HG03060 (cell line): ENCODE measurements at regions not wholly inside any gene's neighbourhood (a gene's known extent, or its start where the extent isn't known, plus 50 kb on each side); places are given as distances from the start of the nearest gene placed in this dataset.

Experiments
- ATAC-seq: cut with Tn5 transposase; IDR thresholded peaks from one replicate; pipeline ENCODE4 v1.9.1; 2021; ENCODE audit warnings: low read depth, moderate number of reproducible peaks; ENCODE audit not compliant: unreplicated experiment

DNA sequence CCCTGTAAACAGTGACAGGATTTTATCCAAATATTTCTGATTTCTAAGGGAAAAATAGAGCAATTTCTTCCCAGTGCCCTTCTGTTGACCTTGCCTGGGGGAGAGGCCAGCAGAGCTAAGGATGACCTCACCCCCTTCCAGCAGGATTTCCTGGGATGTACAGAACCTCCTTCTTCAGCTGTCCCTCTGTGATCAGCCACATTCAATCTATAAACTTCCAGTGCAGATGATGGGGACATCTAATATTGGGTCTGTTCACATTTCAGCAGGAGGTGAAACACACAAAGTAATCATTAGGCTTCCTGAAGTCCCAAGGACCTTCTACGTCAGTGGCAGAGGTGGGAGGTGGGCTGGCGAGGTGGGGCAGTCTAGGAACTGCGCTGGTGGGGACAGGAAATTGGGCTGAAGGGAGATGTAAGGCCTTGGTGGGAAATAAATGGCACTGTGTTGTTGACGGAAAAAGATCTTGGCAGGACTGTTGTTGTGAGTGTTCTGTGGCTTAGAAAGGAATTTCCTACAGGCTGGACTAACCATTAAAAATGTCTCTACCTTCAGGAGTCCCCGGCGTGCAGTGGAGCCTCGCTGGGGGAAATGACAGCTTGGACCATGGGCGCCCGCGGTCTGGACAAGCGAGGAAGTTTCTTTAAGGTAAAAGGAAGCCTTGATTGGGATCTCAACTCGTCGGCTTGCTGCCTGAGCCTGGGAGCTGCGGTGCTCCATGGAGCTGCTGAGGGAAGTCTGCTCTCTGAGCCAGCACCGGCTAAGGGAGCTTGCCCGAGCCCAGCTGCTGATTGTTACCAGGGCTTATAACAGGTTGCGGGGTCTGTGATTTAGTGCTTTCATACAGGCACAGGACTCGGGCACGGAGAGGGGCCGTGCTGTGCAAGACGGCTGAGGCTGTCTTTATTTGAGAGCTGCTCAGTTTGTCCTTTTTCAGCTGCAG lies 127.9 kb upstream of the NAA20 start:
- no peak for ATAC-seq

DNA sequence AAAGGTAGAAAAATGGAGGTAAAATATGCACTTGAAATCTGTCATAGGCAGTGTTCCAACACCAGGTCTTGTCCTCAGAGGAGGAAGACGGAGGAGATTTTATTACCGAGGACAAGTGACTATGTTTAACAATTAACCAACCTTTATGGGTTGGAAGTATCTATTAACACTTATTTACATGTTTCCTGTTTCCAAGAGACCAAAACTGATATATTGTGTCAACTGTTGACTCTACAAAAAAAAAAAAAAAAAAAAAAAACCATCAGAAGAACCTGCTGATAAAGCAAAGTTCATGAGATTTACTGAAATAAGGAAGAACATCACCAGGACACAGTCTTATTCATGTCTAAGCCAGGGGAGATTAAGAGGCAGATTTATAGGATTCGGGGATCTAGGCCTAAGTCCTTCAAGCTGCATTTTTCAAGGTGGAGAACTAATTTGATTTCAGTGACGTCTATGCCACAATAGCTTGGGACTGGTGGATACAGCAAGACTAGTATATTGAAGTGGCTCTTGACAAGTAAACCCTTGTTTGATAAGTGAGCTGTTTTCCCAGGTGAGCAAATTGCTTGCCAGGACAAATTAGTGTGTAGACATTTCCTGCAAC lies 126.6 kb upstream of the NAA20 start:
- ATAC-seq = no peak

DNA sequence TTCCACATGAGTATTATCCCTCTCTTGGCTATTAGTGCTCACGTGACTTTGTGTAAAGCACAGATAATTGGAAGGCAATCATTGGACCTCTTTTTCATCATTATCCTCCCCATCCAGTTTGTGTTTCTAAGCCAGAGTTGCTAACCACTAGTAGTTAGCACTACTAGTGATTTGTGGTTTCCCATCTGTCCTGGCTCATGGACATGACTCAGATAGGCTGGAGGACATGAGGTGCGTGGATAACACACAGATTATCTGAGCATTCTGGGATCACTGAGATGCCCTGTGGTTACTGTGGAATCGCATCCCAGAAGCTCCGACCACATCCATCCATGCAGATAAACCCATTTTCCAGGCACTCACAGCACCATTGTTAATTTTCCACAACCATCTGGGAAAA lies 123.8 kb upstream of the NAA20 start:
- ATAC-seq = no peak

DNA sequence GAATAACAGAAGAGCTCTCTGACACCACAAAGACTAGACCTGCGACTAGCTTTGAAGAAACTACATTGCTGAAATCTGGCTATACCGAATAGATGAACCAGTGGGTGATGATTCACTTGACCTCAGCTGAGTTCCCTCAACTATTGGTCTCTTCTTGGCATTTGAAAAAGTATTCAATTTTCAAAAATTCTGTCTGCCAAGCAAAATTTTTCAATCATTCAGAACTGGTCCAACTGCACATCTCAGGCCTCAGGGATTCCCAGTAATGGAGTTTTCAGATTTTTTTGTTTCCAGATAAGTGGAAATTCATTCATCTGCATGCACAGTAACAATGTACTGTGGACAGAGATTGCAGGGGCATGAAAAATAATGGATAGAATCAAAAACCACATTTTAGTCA lies 121.4 kb upstream of the NAA20 start:
- no peak for ATAC-seq

DNA sequence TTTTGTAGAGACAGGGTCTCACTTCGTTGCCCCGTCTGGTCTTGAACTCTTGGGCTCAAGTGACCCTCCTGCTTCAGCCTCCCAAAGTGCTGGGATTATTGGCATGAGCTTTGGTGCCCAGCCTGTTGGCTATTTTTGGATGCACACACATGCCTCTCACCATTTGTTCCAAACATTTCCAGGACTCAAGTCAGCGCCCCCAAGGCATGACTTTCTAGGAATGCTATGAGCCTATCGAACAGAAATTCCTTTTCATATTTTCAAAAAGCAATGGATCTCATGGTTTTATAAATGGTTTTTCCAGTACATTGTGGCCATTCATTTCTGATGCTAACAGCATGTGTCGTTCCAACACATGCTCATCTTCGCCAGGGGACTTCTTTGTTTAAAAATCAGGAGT lies 119.3 kb upstream of the NAA20 start:
- ATAC-seq = no peak

DNA sequence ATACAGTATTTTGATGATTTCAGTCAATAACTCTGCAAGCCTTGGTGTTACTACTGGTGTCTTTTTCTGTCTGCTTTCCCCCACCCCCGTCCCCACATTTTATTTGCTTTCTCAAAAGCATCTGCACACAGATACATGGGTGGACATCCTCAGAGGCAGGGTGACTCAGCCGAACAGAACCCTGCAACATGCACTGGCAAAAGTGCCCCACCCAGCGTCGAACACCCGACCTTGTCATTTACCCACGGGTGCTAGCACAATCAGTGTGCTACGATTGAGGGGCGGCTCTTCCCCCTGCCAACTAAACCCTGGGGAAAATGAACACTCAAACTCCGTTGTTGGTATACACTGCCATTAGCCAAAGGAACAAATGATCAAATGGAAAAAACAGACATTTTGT lies 115.9 kb upstream of the NAA20 start:
- ATAC-seq = no peak

DNA sequence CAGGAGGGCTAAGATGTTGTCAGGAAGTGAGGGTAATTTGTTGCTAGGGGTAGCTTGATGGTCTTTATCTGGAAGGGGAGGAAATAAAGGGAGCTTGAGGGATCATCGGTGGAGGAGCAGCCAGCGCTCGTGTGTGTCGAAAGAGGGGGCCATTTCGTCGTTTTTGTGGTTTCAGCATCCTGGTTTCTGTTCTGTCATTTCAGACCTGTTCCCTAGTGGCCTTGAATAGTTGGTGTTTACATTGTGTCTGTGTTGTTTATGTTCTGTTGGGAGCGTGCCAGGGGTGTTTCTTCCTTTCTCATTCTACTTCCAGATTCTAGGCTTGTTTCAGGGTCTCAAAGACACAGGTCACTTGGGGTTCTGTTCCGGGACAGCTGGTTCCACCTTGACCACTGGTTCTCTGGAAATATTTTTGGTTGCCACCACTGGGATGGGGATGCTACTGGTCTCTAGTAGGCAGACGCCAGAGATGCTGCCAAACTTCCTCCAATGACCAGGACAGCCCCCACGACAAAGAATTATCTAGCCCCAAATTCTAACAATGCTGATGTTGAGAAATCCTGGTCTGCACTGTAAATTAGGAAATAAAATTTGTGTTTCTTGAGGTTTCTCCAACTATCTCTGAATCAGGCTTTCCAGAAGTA lies 113.9 kb upstream of the NAA20 start:
- ATAC-seq = no peak

DNA sequence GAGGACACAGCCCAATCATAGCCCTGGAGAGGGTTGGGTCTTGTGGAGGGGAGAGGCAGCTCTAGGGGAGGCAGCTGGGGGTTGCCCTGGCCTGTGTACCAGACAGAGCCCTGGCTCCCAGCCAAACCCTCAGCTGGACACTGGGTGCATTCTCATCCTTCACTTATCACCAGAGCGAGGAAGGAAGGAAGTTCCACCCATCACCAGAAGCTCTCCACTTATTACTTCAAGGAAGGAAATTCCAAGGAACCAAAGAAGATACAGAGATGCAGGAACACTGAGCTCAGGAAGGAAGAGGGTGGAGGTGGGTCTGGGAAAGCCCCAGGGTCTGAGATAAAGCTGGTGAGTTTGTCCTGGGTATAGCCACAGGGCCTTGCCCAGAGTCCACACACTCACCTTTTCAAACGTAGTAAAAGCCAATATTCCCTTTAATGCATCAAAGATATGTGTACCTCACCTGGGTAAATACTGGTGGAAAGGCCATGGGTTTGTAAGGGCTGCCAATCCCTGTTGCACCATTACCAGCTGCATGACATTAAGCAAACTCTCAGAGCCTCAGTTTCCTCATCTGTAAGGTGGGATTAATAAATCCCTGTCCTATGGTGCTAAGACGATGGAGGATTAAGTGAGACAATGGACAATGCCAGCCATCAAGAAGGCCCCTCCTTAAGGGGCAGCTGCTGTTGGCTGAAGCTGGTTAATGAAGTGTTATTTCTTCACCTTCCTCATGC lies 109.7 kb upstream of the NAA20 start:
- no peak for ATAC-seq

DNA sequence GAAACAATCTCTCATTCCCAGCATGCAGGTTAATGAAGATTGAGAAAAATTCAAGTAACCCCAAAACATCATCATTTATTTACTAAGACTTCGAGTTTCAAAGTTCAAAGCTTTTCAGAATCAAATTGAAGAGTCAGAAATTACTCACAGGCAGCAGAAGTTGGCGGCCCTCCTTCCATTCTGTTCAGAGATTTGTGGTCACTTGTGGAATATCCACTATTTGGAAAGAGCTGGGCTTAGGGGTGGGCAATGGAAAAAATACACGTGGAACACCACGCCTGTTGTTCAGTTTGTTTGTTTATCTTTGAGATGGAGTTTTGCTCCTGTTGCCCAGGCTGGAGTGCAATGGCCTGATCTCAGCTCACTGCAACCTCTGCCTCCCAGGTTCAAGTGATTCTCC lies 108.6 kb upstream of the NAA20 start:
- no peak for ATAC-seq

DNA sequence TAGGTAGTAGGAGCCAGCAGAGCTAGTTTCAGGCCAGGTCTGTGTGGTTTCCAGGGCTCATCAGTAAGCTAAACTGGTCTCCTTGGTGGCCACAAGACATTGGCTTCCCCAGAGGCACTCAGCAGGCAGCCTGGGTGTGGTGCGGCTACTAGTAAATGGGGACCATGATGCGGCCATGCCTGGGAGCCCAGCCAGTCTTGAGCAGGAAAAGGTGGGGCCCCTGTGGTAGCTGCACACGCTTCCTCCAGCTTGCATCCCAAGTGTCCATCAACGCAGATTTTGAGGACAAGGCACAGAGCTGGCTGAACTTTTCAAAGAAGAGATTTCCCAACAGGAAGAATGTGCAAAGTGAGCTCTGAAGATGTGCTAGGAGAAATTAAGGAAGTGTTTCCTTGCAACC lies 107.4 kb upstream of the NAA20 start:
- ATAC-seq = no peak

DNA sequence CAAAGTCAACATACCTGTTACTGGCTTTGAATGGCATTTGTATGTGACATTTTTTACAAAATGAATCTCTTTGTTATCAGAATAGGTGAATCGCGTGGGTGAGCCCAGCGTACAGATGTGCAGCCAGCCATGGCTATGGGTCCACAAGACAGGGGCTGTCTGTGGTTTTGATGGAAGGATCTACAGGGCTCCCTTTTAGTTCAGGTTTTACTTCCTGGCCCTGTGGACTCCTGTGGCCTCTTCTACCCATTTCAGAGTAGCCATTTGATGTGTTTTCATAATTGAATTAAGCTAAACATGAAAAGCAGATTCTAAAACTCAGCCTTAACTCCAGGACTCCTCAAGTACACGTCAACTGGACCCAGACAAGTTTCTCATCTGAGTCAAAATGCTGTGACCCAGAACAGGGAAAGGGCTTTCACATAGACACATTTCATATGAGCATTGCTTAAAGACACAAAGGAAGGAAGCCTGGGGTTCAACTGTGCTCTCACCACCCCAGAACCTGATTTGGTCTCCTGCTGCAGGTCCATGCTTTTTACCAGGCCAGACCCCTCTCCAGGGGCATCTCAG lies 105.3 kb upstream of the NAA20 start:
- ATAC-seq = no peak

DNA sequence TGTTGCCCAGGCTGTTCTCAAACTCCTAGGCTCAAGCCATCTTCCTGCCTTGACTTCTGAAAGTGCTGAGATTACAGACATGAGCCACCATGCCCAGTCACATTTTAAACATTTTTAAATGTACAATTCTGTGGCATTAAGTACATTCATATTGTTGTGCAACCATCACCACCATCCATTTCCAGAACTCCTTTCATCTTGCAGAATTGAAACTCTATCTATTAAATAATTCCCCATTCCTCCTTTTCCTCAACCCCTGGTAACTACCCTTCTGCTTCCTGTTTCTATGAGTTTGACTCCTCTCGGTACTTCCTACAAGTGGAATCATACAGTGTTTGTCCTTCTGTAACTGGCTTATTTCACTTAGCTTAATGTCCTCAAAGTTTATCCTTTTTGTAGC lies 103.8 kb upstream of the NAA20 start:
- no peak for ATAC-seq

DNA sequence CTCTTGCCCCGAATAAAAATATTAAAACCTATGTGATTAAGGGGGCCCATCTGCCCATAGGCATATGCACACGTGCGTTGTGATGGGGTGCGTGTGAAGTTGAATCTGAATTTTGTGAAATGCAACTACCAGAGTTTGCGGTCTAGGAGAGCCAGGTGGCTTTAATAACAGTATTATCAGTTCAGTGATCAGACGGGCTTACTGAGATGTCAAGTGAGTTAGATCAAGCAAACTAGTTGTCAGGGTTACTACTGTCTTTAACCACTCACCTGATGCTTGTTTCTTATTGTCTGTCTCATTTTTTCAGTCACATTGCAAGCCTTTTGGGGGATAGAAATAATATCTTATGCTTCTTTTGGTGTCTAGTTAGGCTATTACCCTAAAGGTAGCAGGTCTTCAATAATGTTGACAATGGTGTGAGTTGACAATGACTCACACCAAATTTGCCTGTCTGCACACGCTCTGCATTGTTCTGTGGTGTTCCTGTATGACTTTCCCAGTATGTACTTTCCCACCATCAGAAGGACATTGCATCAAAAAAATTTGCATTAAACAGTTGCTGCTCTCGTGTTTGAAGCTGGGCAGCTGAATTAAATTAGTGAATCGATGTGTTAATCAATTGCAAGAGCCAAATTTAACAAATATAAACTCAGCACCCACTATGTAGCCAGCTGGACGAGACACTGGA lies 103.1 kb upstream of the NAA20 start:
- ATAC-seq = peak; percentile 43

DNA sequence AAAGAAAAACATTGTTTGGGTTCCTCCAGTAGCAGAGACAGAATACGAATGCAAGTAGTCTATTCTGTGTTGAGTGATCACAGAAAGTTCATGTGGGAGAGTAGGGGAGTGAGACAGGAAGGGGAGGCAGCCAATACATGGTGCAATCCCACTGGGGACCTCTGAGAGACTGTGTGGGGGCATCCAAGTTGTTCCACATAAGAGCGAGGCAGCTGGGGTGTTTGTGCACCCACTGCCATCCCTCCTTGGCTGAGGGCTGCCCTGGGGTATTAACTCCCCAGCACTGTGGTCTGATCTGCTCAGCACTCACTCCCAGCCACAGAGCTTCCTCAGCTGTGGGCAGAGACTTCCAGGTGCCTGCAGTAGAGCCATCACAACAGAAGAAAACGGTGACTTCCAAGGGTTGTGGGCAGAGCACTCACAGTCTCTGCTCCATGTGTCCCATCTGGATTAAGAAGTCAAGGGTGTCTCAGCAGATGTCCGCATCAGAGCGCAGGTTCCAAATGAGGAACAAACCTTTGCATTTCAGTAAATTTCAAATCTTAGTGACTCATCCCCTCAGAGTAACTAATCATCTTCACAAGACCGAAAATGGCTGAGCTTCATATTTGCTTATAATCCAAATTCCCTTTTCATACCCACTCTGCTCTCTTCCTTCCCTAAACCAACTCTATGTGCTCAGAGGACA lies 101.9 kb upstream of the NAA20 start:
- no peak for ATAC-seq

DNA sequence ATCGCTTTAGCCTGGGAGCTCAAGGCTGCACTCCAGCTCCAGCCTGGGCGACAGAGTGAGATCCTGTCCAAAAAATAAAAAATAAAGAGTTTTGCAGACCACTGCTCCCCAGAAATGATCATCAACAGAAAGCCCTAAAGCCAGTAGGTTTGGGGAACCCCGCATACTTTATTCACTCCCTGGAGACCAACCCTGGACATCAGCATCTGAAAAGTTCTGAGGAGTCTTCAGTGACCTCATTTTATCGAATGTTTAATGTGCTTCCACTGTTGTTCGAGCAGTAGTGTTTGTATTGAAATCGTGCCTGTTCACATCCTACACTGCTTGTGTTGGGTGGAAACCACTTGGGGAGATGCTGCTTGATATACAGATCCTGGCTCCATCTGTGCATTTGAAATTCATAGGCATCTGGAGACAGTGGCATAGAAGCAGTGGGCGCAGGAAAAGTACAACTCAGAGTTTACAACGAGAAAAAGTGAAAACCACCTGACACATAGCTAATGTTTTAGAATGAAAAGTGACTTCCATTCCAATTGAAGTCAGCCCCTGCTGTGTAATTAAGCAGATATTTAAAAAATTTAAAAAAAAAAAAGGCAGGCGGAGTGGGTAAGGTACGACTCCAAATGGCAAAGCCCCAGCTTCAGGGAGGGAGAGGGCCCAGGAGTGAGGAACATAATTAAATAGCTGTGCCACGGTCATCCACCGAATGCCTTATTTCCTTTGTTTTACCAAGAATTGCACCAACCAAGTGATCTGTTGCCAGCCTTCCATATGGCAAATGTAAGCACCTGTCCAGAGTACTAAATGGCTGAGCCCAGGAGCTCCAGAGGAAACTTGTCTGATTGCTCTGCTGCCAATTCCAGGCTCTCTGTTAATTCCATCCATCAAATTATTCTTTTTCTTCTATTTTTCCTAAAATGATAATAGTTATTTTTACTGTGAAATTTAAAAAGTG lies 100.4 kb upstream of the NAA20 start:
- ATAC-seq = no peak

DNA sequence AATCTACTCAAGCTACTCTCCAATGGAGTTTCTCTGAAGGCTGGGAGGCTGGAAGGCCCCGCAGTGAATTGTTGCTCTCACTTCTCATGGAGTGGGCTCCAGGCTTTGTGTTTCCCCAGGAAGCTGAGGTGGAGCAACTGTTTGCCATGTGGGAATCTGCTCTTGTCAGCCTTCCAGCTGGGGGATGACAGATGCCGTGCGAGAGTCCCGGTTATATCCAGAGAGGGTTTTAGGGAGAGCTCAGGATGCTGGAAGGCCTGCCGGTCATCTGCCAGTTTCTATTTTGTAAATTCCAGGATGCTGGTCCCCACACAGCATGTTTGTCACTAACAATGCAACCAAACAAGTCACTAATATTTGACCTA lies 98.2 kb upstream of the NAA20 start:
- ATAC-seq = no peak

DNA sequence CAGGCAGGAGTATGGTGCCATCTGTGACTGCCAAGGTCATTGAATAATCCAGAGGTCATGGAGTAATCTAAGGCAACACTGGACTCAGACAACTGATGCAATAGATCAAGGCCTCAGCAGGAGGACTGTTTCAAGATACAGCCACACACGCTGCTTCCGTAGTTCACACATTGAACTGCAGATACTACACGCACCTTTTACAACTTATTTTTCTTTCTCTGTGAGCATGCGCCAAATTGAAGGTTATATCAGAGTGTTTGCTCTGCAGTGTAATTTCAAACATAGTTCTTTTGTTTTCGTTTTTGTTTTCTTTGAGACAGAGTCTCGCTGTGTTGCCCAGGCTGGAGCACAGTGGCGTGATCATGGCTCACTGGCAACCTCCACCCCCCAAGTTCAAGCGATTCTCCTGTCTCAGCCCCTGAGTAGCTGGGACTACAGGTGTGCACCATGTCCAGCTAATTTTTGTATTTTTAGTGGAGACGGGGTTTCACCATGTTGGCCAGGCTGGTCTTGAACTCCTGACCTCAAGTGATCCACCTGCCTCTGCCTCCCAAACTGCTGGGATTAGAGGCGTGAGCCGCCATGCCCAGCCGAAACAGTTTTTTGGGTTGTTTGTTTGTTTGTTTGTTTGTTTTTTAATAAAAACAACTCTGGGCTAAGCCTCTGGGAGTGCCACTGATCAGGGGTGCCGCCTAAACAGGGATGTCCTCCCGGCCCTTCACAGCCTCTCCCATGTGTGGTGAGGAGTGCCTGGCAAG lies 96.6 kb upstream of the NAA20 start:
- ATAC-seq = no peak

DNA sequence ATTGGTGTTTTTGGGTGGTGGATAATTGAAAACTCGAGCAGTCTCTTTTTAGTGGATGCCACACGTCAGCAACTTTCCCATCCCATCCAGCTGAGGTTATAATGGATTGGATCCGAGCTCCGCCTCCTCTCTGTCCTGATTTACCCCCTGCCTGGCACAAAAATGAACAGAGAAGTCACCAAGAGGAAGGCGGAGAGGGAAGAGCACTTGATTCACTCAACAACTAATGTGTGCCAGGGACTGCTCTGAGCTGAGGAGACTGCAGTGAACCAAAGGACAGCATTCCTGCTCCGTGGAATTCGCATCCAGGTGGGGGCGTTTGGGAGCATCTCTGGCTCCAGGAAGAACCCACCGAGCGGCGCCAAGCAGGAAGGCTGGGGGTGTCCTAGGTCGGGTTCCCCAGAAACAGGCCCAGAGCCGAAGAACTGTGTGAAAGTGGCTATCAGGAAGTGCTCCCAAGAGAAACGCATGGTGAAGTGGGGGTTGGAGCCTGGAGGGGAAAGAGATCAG lies 95.8 kb upstream of the NAA20 start:
- no peak for ATAC-seq
